Fibroblast of skin of left biceps (primary cell): ENCODE measurements at regions not wholly inside any gene's neighbourhood (a gene's known extent, or its start where the extent isn't known, plus 50 kb on each side); places are given as distances from the start of the nearest gene placed in this dataset.
"Not testable (repeated sequence)": the region's sequence is repeated elsewhere in the genome, so short reads cannot be mapped to it uniquely, and the experiment has no call there.

ENCODE experiments used
- DNase-seq, 2 experiments: peaks; one replicate each; pipeline ENCODE4 v3.0.0-alpha.2; 2013; ENCODE audit warnings: low read depth in 2 of 2

DNA sequence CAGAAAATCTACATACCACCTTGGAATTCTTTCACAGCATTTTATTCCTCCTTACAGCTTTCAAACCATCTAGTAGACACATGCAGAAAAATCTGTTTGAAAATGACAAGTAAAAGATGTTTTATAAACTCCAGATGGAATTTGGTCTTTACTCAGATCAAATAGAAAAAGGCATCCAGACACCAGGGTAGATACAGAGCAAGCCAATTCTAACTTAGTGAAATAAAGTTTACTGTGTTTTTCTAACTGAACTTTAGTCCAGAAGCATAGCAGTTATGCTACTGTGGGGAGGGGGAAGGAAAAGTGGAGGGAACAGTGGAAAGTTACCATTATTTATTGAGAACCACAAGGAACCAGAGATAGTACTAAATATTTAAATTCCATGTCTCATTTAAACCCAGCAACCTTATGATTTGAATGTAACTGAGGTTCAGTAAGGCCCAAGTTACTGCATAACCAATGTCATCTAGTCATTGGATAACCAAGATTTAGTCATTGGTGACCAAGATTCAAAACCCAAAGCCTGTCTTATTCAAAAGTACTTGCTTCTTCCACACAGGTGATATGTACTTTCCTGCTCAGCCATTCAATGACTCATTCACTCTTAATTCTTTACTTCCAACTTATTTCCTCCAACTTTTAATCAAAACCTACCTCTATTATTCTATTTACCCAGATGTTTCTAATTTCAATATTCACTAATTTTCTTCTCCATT lies 57.7 kb downstream of the RAD51AP2 start:
- no peak for DNase-seq

DNA sequence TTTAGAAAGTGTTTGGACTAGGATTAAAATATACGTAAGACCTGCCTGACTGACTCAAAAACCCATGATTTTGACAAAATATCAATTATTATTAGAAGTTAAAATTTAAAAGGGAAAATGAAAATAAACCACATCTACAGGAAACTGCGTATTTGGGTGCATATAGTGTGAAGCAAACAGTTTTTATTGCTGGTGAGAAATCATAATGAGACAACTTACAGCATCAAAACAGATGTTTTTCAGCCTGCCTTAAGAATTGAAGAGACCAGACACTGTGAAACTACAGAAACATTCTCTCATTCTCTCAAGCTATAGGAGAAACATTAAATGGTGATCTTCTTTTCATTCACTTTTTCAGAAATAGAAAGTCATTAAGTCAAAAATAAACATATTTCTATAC lies 62.9 kb downstream of the RAD51AP2 start:
- no peak for DNase-seq

DNA sequence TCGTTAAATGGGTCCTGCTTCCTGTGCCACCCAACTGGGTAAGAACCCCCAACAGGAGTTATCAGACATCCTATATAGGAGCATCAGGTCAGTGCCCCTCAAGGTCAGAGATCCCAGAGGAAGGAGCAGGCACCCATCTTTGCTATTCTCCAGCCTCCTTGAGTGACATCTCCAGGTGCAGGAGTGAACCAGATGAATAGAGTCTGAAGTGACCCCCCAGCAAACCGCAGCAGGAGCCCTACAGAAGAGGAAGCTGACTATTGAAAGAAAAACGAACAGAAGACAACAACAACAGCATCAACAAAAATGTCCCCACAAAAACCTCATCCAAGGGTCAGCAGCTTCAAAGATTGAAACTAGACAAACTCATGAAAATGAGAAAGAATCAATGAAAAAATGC lies 72.0 kb downstream of the RAD51AP2 start:
- not testable (repeated sequence) for DNase-seq

DNA sequence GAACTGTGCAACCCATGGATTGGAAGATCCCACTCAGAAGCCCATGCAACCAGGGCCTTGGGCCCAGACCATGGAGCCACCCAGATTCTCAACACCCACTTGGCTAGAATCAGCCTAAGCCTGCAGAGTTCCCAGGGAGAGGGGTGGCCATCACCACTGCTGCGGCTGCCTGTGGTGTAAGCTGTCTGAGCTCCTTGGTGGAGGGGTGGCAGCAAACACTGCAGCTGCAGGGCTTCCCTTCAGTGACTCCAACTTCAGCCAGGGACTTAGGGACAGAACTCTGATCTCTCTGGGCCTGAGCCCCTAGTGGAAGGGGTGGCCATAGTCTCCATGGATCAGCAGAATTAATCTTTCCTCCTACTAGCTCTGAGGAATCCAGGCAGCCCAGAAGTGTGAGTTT lies 72.5 kb downstream of the RAD51AP2 start:
- DNase-seq = no peak

DNA sequence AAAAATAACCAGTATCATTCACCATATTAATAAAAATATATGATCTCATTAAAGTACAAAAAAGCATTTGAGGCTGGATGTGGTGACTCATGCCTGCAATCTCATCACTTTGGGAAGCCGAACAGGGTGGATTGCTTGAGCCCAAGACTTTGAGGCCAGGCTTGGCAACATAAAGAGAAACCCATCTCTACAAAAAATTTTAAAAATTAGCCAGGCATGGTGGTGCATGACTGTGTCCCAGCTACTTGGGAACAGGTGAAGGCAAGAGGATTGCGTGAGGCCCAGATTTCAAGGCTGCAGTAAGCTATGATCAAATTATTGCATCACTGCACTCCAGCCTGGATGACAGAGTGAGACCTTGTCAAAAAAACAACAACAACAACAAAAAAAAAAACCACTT lies 75.9 kb downstream of the RAD51AP2 start:
- DNase-seq = no peak

DNA sequence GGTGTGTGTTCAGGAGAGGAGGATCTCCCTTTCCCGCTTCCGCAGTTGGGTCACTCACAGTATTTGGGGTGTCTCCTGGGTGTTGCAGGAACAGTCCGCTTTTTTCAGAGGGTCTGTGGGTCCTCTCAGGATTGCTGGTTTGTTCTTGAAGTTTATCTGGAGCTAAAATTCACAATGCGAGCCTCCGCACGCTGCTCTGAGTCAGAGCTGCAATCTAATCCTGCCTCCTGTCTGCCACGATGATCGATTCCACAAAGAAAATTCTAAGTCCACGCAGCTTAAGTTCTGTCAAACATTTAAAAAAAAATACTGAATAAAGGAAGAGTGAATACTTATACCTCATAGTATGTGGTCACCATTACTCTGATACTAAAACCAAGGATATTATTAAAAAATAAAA lies 76.5 kb downstream of the RAD51AP2 start:
- no peak for DNase-seq

DNA sequence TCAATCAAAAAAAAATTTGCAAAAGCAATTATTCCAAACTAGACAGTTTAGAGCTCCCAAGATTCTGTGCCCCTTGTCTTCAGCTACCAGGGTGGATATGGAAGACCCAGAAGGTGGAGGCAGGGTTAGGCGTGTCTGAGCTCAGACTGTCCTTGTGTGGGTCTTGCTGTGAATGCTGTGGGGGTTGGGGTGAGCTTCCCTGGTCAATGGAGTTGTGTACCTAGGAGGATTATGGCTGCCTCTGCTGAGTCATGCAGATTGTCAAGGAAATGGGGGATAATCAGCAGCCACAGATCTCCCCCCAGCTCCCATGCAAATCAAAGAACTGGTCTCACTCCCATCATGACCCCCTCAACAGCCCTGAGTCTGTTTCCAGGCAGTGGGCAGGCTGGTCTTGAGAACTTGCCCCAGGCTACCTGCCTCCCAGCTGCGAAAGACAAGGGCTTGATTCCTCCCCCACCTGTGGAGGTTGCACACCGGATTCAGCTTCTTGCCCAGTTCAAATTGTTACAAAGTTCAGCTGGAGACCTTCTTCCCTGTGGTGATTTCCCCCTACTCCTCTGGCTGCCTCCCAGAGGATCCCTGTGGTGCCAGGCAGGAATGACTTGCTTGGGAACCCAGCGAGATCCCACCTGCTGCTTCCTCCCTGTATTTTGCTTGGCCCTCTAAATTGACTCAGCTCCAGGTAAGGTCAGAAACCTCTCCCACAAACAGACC lies 77.0 kb downstream of the RAD51AP2 start:
- DNase-seq = no peak

DNA sequence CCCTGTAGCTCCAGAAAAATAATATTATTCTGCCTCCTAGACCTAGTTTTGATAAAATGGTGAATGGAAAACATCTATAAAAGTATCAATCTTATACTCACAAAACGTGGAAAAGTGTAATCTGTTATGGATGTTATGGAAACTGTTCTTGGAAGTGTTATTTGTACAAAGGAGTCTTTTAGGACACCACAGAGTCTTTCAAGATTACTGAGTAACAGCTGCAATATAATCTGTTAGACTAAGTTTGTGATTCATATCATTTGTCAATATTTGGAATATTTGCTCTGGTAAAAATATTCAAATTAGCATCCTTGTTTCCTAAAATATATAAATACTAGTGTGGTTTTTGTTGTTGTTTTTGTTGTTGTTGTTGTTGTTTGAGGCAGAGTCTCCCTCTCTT lies 87.9 kb downstream of the RAD51AP2 start:
- DNase-seq = no peak

DNA sequence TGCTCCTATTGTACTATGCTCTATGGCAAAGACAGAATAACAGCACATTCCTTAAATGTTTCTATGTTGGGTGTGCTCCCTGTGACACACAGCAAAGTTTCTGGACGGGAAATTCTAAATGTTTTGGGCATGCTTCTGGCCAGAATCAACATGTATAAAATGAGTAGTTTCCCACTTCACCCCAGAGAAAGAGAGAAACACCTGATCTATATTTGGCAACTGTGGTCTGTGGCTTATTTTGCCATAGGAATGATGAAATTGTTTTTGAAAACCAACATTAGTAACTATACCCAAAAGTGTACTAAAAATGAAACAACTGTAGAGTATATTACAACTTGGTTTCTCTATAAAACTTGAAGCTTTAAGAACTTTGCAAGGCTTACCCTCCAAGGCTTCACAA lies 89.1 kb downstream of the RAD51AP2 start:
- peak; percentile 42 to 49 for DNase-seq

DNA sequence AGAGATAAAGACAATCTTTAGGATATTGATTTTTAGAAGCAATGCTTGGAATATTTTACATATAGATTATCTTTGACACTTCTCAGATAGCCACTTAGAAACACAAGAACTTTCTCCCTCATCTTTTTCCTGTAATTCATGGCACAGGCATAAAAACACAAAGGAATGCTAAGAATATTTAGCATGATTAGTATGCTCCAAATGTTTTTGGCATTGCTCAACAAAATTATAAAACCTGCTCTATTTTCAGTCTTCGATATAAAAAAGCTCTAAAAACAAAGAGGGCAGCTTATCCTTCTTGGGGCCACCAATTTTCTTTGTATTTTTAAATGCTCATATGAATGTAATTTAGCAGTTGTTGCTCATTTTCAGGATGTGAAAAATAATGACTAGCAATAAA lies 90.8 kb downstream of the RAD51AP2 start:
- no peak for DNase-seq

DNA sequence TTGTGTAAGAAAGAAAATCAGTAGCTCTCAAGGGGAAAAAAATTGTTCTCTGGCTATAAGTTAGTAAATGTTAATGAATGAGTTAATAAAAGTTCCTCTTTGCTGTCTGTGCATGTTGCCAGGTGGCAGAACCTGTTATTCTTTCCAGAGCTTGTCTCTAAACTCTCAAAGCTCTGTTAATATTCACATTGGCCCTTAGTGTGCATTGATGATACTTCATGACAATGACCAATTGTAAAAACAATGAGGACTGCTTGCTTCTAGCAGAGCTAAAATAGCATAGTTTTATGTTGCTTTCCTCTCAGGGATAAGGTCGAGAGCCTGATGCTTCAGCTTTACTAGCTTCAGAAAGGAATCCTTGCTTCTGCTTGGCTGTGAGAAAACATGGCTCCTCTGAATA lies 91.5 kb downstream of the RAD51AP2 start:
- no peak for DNase-seq

DNA sequence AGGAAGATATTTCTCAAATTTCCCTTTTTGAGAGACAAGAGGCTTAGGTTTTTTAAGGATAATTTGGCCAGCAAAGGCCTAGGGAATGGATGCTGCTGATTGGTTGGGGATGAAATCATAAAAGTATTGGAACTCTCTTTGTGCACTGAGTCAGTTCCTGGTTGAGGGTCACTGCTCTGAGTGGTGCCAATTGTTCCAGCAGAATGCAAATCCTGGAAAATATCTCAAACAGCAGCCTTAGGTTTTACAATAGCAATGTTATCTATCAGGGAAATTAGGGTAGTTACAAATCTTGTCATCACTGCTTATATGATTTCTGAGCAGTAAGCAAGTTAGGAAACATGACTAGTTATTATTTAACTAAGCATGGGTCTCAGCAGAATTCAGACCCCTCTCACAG lies 96.2 kb downstream of the RAD51AP2 start:
- DNase-seq = no peak

DNA sequence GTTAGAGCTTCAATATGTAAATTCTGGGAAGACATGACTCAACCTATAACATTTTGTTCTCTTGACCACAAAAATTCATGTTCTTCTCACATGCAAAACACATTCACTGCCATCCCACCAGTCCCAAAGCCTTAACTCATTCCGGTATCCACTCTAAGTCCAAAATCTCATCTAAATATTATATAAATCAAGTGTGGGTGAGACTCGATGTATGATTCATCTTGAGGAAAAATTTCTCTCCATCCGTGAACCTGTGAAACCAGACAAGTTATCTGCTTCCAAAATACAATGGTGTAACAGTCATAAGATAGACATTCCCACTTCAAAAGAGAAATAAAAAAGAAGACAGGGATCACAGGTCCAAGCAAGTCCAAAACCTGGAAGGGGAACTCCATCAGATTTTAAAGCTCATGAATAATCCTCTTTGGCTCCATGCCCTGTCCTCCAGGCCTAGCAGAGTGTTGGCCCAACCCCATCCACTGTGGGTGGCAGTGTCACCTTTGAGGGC lies 101.3 kb downstream of the RAD51AP2 start:
- peak; percentile 98 to 99 for DNase-seq

DNA sequence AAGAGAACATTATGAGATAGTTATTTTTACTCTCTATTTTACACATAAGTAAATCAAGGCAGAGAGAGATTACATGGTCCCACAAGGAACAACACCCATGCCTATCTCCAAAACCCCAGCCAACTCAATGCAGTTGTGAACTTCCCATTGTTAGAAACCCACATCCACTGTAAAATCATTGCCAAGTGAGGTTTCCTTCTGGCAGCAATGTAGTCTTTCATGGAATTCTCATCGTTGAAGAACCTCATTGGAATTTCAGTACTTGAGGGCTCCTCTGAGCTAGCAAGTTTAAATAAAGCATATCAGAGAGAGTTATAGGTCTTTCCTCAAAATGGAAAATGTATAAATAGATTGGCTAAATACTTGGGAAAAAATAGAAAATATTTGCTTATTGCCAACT lies 105.2 kb downstream of the RAD51AP2 start:
- peak; percentile 31 to 40 for DNase-seq

DNA sequence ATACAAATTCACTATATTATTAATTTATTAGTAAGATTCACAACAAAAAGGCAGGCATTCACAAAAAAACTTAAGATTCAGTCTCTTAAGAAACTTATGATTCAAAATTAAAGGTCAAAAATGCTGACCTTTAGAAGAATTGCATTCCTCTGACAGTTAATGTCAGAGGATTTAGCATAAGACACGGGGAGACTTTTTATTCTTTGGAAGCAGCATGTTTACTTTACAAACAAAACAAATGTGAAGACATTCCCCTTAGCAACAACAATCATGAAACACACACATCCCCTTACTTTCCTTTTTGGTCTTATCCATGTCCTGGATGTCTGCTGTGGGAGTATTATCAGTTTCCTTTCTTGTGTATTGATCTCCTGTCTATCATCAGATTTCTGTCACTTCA lies 117.1 kb downstream of the RAD51AP2 start:
- DNase-seq = no peak

DNA sequence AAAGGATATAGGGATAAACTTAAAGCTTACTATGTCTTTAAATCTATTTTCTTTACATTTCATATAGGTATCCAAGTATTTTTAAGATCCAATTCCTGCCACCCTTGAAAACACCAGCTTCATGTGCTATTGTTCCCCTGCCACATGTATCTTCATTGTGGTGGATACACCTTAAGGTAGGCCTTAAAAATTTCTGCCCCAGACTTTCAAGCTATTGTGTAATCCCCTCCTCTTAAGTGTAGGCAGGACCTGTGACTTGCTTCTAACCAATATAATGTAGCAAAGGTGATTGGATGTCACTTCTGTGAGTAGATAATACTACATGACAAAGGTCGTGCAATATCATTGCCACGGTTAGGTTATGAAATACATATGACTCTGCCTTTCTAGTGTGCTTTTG lies 119.5 kb downstream of the RAD51AP2 start:
- DNase-seq = no peak

DNA sequence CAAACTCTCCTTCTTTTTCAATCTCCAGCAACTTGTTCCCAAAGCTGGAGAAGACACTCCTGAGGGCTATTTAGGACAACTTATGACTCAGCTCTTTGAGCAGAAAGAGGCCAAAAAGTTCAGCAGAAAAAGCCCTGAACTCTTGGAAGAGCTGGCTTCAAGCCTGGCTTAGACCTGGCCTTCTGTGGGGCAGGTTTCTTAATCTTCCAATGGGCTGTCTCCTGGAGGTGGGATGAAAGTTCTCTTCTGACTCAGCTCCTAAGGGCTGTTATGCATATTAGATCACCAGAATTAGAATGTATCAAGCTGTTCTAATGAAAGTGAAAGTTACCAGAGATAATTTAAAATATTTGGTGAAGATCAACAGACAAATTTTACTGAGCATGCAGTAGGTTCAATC lies 129.4 kb downstream of the RAD51AP2 start:
- no peak for DNase-seq

DNA sequence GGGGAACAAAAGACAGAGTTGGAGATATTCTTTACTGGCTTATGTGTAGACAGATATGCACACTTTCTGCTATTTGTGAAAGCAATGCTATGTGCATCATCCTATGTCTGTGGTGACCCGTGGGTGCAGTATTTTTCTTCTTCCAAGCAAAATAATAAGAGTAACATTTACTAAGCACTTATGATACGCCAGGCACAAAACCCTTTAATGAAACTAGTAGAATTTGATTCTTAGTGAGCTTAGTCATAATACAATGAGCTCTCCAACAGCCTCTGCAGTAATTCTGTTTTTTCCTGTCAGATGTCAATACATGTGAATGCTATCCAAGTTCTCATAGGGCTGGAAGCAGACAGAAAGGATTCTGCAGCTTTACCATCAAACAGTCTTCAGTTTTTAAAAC lies 130.6 kb downstream of the RAD51AP2 start:
- DNase-seq = no peak

DNA sequence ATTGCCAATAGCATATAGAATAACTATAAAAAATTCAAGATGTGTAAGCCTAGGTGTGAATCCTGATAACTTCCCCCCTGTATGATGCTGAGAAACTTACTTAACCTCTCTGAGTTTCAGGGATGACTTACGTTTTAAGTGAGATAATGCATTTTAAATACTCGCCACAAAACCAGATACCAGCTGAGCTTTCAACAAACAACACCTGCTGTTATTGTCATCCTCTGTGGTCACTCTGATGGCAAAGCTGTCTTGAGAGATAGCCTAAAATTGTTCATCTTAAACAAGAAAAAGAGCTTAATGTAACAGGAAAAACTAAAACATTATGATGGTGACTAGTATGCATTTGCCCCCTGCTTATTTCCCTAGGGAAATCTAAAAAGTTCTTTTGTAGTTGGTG lies 131.5 kb downstream of the RAD51AP2 start:
- no peak for DNase-seq

DNA sequence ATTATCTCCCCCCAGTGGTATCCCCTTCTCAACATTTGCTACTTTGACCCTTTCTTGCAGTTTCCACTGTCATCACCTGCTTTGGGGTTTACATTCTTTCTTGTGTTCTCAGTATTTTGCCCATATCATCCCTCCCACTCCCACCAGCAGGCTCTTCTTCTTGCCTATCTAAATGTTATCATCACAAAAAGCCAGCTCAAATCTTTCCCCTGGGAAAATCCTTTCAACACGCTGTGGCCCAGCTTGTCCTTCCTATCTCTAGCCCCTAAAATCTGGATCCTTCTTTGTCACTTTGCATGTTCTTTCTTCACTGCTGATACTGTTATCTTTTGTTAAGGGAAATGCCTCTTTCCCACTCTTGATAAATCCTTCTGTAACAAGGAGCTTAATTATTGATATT lies 138.2 kb downstream of the RAD51AP2 start:
- no peak for DNase-seq

DNA sequence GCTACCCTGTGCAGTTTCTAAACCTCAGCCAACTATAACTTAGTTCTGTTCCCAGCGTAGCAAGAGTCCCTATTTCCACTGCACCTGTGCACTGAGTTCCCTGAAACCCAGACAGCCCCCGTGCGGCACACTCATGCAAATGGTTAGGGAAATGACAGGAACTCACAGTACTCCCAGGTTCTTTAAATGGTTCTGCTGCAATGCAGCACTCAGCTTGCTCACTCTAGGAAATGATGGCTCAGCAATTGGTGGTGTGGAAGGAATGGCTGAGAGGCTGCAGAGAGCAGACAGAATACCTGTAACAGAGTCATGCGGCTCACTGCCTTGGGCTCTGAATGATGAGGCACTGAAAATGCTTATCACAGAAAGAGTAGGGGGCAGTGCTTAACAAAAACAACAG lies 143.0 kb downstream of the RAD51AP2 start:
- no peak for DNase-seq

DNA sequence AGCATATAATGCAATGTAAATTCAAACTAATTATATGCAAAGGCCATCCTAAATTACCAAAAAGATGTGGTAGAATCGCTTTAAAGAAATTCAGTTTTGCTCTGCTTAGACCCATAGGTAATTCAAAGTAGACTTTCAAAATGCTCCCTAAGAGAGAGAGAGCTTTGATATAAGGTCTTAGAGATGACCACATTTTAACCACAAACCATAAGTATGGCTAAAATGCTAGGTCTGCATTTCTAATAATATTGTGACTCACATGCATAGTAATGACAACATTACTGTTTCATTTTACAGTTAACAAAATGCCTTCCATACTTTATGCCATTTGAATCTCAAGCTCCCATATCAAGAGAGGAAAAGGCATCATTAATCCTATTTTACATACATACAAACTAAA lies 144.5 kb downstream of the RAD51AP2 start:
- DNase-seq = peak; percentile 64 to 74

DNA sequence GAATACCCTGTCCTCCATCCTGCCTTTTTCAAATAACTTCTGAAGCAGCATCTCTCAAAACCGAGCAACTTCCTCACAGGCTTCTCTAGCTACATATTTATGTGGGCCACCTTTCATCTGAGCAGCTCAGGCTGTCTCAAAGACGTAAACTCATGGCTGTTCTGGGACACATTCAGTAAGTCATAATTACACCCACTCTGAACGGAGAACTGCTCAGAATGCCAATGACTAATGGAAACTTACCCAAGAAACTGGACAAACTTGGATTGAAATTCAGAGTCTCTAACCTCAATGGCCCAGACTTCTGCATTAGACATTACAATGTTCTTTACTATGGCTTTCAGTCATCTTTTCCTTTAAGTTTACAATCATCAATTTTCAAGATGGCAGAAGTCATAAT lies 145.2 kb downstream of the RAD51AP2 start:
- peak in 1 of 2 experiments; percentile 22 for DNase-seq
